SH-SY5Y (cell line): ENCODE measurements at regions not wholly inside any gene's neighbourhood (a gene's known extent, or its start where the extent isn't known, plus 50 kb on each side); places are given as distances from the start of the nearest gene placed in this dataset.

ENCODE experiments used
- GATA2 ChIP-seq: IDR thresholded peaks from 2 replicates; pipeline ENCODE4 v1.6.1; 2011; ENCODE audit warnings: mild to moderate bottlenecking, low read depth, low read length
- GATA3 ChIP-seq: IDR thresholded peaks from 2 replicates; pipeline ENCODE4 v1.6.1; 2011; ENCODE audit warnings: low read depth, mild to moderate bottlenecking, low read length, moderate library complexity

GRCh38 chr5:118098716-118099115 is 889.6 kb downstream of the DTWD2 start:
- TF ChIP-seq GATA2: no peak
- TF ChIP-seq GATA3: no peak
